HCT116 (cell line): ENCODE measurements at regions not wholly inside any gene's neighbourhood (a gene's known extent, or its start where the extent isn't known, plus 50 kb on each side); places are given as distances from the start of the nearest gene placed in this dataset.

Experiments used
- ATAC-seq: fragments of 200-7000 bp; cut with Tn5 transposase; 2 replicates; pipeline ENCODE4 v1.9.1; 2020; ENCODE audit warnings: mild to moderate bottlenecking, moderate library complexity
- BruUV-seq: library from RNA; stranded (reverse); fragments of 400-500 nt; replicated peaks from 2 replicates; lab custom pipeline; 2021; lab: Mats Ljungman, UMichigan
- CTCF ChIA-PET: fragments of 300-600 bp; sonication (Branson Sonifier 250); formaldehyde crosslinking; loops from one replicate; lab custom pipeline; 2021; ENCODE audit warnings: antibody characterized with exemption; lab: Charles Lee
- POLR2A ChIA-PET: fragments of 300-600, 350-600 bp; sonication (Branson Sonifier 250); formaldehyde crosslinking; loops from one replicate; lab custom pipeline; 2021; ENCODE audit warnings: antibody characterized with exemption; lab: Charles Lee
- RAD21 ChIA-PET, 2 experiments: fragments of 300-600 bp; sonication (Branson Sonifier 250); formaldehyde crosslinking; loops; one replicate each; lab custom pipeline; 2023; ENCODE audit warnings: low total read pairs in 2 of 2; ENCODE audit not compliant: uncharacterized antibody in 2 of 2, unreplicated experiment in 2 of 2, low non-redundant PET in 1 of 2; lab: Charles Lee
- DNase-seq: peaks from one replicate; pipeline ENCODE4 v3.0.0-alpha.2; 2010; ENCODE audit warnings: low read depth, low spot score
- H2AFZ ChIP-seq: fragments of 200-600 bp; shearing (Covaris generic), sonication (generic); 2 replicates; pipeline ENCODE4 v1.6.1; 2017; ENCODE audit warnings: low read depth, mixed run types, mixed read lengths, antibody characterized with exemption, low read length; ENCODE audit not compliant: poor library complexity, severe bottlenecking
- H3K27ac ChIP-seq: 2 replicates; pipeline ENCODE4 v1.5.1; 2012; ENCODE audit warnings: low read depth, low read length
- H3K27me3 ChIP-seq: fragments of 200-600 bp; sonication (generic); 2 replicates; pipeline ENCODE4 v1.6.1; 2016; ENCODE audit warnings: mixed run types, low read length, mixed read lengths; ENCODE audit not compliant: insufficient read depth
- H3K36me3 ChIP-seq, 2 experiments: fragments of 200-500 bp in 1 of 2; fragments of 200-600 bp in 1 of 2; sonication (Bioruptor generic) in 1 of 2; sonication (generic) in 1 of 2; 2 replicates each; pipeline versions ENCODE4 v1.5.1 to v1.6.1; 2014 to 2016; ENCODE audit warnings: low read length in 2 of 2, inconsistent platforms in 1 of 2, mixed read lengths in 1 of 2, mixed run types in 1 of 2; ENCODE audit not compliant: insufficient read depth in 2 of 2, control insufficient read depth in 1 of 2
- H3K4me1 ChIP-seq, 2 experiments: fragments of 200-600 bp in 1 of 2; sonication (generic) in 1 of 2; 2 replicates each; pipeline versions ENCODE4 v1.5.1 to v1.6.1; 2012 to 2017; ENCODE audit warnings: low read length in 2 of 2, inconsistent platforms in 1 of 2, mild to moderate bottlenecking in 1 of 2, mixed read lengths in 1 of 2, mixed run types in 1 of 2, moderate library complexity in 1 of 2; ENCODE audit not compliant: insufficient read depth in 2 of 2, control insufficient read depth in 1 of 2
- H3K4me2 ChIP-seq: fragments of 200-600 bp; sonication (generic); 2 replicates; pipeline ENCODE4 v1.6.1; 2017; ENCODE audit warnings: mixed run types, low read length, mixed read lengths
- H3K4me3 ChIP-seq, 2 experiments: fragments of 200-600 bp in 1 of 2; sonication (generic) in 1 of 2; replicated peaks in 1 of 2; 2 replicates each; pipeline ENCODE4 v1.5.1; 2011 to 2016; ENCODE audit warnings: low read length in 2 of 2, control low read depth in 1 of 2, low read depth in 1 of 2, mild to moderate bottlenecking in 1 of 2, mixed read lengths in 1 of 2, mixed run types in 1 of 2
- H3K79me2 ChIP-seq: fragments of 200-600 bp; sonication (generic); 2 replicates; pipeline ENCODE4 v1.6.1; 2017; ENCODE audit warnings: mild to moderate bottlenecking, mixed run types, low read length, moderate library complexity, mixed read lengths; ENCODE audit not compliant: insufficient read depth
- H3K9ac ChIP-seq: fragments of 200-600 bp; sonication (generic); 2 replicates; pipeline ENCODE4 v1.6.1; 2016; ENCODE audit warnings: low read length, mixed read lengths
- H3K9me2 ChIP-seq: fragments of 200-600 bp; sonication (generic), shearing (Covaris generic); 2 replicates; pipeline ENCODE4 v1.6.1; 2017; ENCODE audit warnings: mixed run types, mild to moderate bottlenecking, moderate library complexity; ENCODE audit not compliant: insufficient read depth
- H3K9me3 ChIP-seq, 2 experiments: fragments of 200-500 bp in 1 of 2; fragments of 200-600 bp in 1 of 2; sonication (Bioruptor generic) in 1 of 2; sonication (generic) in 1 of 2; 2 replicates each; pipeline ENCODE4 v1.6.1; 2014 to 2017; ENCODE audit warnings: low read length in 2 of 2, mixed read lengths in 2 of 2, inconsistent platforms in 1 of 2, low read depth in 1 of 2, mild to moderate bottlenecking in 1 of 2, mixed run types in 1 of 2, moderate library complexity in 1 of 2; ENCODE audit not compliant: control insufficient read depth in 1 of 2, insufficient read depth in 1 of 2
- H4K20me1 ChIP-seq: fragments of 200-600 bp; sonication (generic), shearing (Covaris generic); 2 replicates; pipeline ENCODE4 v1.6.1; 2017; ENCODE audit warnings: mixed run types, mild to moderate bottlenecking, moderate library complexity; ENCODE audit not compliant: insufficient read depth
- CBX3 ChIP-seq: IDR thresholded peaks from 2 replicates; pipeline ENCODE4 v1.6.1; 2012; ENCODE audit warnings: low read depth
- CTCF ChIP-seq, 3 experiments: fragments of 200-600 bp in 1 of 3; sonication (generic) in 1 of 3; IDR thresholded peaks in 2 of 3; conservative IDR thresholded peaks in 1 of 3; 2 replicates each; pipeline ENCODE4 v1.5.1; 2012 to 2017; ENCODE audit warnings: low read depth in 2 of 3, low read length in 2 of 3, antibody characterized with exemption in 1 of 3, borderline replicate concordance in 1 of 3, control low read depth in 1 of 3, mild to moderate bottlenecking in 1 of 3, mixed read lengths in 1 of 3, mixed run types in 1 of 3, moderate library complexity in 1 of 3; ENCODE audit not compliant: insufficient read depth in 1 of 3
- EZH2 ChIP-seq: fragments of 200-600 bp; sonication (generic); IDR thresholded peaks from 2 replicates; pipeline ENCODE4 v1.6.1; 2017; ENCODE audit warnings: antibody characterized with exemption, mixed run types
- POLR2A ChIP-seq: IDR thresholded peaks from 2 replicates; pipeline ENCODE4 v1.7.0; 2011; ENCODE audit warnings: borderline replicate concordance; ENCODE audit not compliant: insufficient read depth, insufficient read length; ENCODE audit errors: extremely low read depth
- SP1 ChIP-seq: IDR thresholded peaks from 2 replicates; pipeline ENCODE4 v1.6.1; 2012; ENCODE audit warnings: low read depth
- SRF ChIP-seq: IDR thresholded peaks from 2 replicates; pipeline ENCODE4 v1.6.1; 2012; ENCODE audit warnings: low read depth
- YY1 ChIP-seq: IDR thresholded peaks from 2 replicates; pipeline ENCODE4 v1.6.1; 2011; ENCODE audit warnings: low read length, low read depth, moderate library complexity, mild to moderate bottlenecking; ENCODE audit not compliant: insufficient replicate concordance; ENCODE audit errors: extremely low read depth
- ZNF274 ChIP-seq: fragments of 200-500 bp; sonication (Bioruptor generic); IDR thresholded peaks from 2 replicates; pipeline ENCODE4 v1.6.1; 2014; ENCODE audit warnings: mild to moderate bottlenecking, low read depth, low read length, inconsistent platforms
- intact Hi-C: fragments of 100-400 bp; cut with micrococcal nuclease; formaldehyde crosslinking; loops from 2 replicates; pipeline ENCODE4 v1.10.0; 2022
- TF ChIP-seq, protein P1 (sequence below): IDR thresholded peaks from 2 replicates; pipeline ENCODE4 v1.6.1; 2012

DNA sequence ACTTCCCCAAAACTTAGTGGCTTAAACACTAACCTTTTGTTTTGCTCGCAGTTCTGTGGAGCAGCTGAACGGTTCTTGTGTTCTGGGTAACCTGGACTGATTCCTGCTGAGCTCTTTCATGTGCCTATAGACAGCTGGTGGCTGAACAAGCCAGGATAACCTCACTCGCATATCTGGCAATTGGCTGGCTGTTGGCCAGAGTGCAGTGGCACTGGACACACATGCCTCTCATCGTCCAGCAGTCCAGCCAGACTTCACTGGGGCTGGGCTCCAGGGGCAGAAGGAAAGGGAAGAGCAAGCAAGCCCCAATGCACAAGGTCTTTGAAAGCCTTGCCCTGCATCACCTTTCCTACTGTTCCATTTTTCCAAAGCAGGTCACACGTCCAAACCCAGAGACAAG lies 53.6 kb upstream of the GATA2 start:
- Histone ChIP-seq H4K20me1 (no peaks in the 10 kb centered on the region), H2AFZ (no peak overlapping the region), H3K9me2 (no peaks in the 10 kb centered on the region), H3K4me1 (peaks cover 3 to 22% of the 10 kb centered on the region in 2 experiments; a peak in 2 of 4 replicates), H3K4me3 (no peak overlapping the region), H3K79me2 (no peaks in the 10 kb centered on the region), H3K9ac (no peak overlapping the region), H3K4me2 (no peak overlapping the region), H3K27ac (no peak overlapping the region), H3K36me3 (no peaks in the 10 kb centered on the region), H3K27me3 (no peaks in the 10 kb centered on the region), H3K9me3 (peaks cover 0 to 15% of the 10 kb centered on the region in 2 experiments; a peak in 1 of 4 replicates)
- ChIA-PET RAD21 (no interaction called here), POLR2A (no interaction called here), CTCF (interaction anchor here (1.4 kb wide), 1 partner anchor 9 kb away, joined by 3 read pairs; no protein-coding TSS in a partner anchor)
- ATAC-seq: no peak
- no peak for DNase-seq
- intact Hi-C loops: no loop called here
- TF ChIP-seq CBX3: no peak
- no peak for TF ChIP-seq SRF
- TF ChIP-seq, protein P1, sequence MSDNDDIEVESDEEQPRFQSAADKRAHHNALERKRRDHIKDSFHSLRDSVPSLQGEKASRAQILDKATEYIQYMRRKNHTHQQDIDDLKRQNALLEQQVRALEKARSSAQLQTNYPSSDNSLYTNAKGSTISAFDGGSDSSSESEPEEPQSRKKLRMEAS: no peak
- no peak for TF ChIP-seq ZNF274
- TF ChIP-seq EZH2: no peak
- TF ChIP-seq CTCF (IDR thresholded peaks at IDR 0.05 in 2 of 3, conservative IDR thresholded peaks at IDR 0.05 in 1 of 3; ENCODE audit: borderline replicate concordance in 1 of 3, insufficient read depth in 1 of 3, low read depth in 2 of 3, low read length in 2 of 3): no peak
- no peak for TF ChIP-seq POLR2A
- no peak for TF ChIP-seq YY1
- TF ChIP-seq SP1: no peak
- BruUV-seq: no TSS peak
